Stimulated activated CD8-positive, alpha-beta memory T cell treated with anti-CD3 and anti-CD28 coated beads, Interleukin-7, amount 100 ng/mL, for 24 hours (primary cell): ENCODE measurements at regions not wholly inside any gene's neighbourhood (a gene's known extent, or its start where the extent isn't known, plus 50 kb on each side); places are given as distances from the start of the nearest gene placed in this dataset.
"Not testable (repeated sequence)": the region's sequence is repeated elsewhere in the genome, so short reads cannot be mapped to it uniquely, and the experiment has no call there.

Experiments
- DNase-seq: peaks from one replicate; pipeline ENCODE4 v3.0.0-alpha.2; 2020; ENCODE audit warnings: low read depth

DNA sequence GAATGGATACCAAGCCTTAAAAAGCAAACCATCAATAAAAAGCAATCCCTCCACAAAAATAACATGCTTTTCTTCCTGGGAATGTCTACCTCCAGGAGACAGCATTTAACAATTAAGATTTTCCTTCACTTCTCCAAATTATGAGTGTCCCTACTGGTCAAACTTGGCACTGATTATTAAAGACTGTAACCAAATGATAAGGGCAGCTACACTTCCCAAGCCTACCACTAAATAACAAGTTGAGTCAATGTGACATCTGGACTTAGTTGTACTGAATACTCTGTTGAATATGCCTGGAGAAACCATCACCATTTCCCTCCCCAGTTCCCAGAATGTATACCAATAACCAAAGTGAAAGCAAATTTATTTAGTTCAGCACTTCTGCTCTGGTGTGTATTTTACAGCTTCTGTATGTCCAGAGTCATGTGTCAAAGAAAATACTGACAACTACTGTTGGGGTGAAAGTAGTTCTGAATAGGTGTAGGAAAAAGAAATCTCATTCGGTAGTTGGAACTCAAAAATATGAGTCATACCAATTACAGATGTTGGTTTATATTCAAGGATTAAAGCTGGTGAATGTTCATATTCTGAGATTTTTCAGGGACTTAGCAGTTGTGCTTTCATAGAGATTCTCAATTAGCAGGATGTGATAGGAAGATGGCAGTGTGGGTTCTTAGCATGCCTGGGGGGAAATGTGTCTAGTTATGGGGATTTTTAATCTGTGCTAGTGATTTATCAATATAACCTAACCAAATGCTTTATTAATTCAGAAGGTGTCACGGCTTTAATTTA, 1291.6 kb upstream of the GYPC start:
- no peak for DNase-seq

DNA sequence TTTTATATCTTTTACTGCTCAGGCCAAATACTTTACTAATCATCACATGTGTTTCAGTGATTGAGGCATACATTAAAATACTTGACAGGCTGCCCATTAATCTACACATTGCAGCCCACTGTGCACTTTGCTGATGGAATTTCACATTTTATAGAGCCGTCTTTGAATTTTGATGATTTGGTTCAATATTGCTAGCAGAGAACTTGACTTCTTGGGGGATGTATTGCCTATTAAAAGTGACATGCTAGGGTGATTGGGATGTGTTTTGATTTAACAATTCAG, 1291.0 kb upstream of the GYPC start:
- no peak for DNase-seq

DNA sequence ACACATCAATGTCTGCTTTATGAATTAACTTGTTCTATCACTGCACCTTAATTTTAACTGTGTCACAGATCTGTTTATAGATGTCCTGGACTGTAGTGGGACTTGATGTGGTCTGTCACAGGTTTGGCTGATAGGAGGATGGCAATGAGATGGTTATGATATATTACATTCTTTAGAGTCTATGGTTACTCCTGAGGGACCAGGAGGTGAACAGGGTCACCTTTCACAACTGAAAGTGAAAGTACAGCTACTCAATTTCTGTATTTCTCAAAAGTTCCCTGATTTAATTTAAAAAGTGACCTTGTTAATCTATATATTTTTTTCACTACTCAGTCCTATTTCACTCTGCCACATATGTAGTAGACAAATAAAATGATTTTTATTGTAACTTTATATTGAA, 1284.1 kb upstream of the GYPC start:
- DNase-seq, result no peak

DNA sequence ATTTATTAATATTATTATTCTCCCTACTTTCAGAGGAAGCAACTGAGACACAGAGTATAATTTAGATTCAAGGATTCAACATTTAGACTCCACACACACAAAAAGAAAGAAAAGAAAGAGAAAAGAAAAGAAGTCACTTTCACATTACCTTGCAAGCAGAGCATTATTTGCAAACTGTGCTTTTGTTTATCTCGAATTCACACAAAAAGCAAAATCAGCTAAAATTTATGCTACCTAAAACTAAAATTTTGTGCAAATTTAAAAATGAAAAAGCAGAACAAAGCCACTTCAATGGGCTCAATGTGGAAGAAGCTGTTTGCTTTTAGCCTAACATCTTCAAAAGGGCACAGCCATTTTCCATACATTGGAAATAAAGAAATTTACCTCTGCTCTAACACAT, 1282.7 kb upstream of the GYPC start:
- DNase-seq, result no peak

DNA sequence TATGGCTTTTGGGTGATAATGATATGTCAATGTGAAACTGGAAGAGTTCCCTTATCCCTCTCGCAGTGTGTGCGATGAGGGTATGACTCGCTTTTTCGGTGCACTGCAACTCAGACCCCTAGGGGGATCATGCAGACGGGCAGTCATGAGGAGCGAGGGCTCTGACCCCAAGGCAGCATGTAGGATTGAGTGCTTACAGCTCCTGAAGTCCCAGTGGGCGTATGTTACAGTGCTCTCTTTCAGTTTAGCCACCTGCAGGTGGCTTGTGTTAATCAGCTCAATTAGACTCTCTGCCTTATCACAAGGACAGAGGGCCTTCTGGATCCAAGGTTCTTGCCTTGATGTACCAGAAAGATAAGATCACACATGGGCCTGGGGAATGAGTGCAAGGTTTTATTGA, 1269.9 kb upstream of the GYPC start:
- DNase-seq, result no peak

GRCh38 chr2:125397535-125398251, 1258.3 kb upstream of the GYPC start:
- no peak for DNase-seq

- DNase-seq, result no peak
Measured at GRCh38 chr2:125398738-125399524, 1257.0 kb upstream of the GYPC start.

DNA sequence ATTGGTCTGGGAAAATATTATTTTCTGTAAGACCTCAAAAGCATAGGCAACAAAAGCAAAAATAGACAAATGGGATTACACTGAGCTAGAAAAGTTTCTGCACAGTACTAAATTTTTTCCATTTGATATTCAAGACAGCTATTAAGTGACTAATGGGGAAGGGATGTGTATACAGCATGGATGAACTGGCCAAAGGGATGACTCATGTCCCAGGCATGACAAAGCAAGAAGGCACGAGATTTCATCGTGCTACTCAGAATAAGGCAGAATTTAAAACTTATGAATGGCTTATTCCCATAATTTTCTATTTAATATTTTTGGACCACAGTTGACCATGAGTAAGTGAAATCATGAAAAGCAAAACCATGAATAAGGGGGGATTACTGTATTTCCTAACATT, 1250.1 kb upstream of the GYPC start:
- no peak for DNase-seq

DNA sequence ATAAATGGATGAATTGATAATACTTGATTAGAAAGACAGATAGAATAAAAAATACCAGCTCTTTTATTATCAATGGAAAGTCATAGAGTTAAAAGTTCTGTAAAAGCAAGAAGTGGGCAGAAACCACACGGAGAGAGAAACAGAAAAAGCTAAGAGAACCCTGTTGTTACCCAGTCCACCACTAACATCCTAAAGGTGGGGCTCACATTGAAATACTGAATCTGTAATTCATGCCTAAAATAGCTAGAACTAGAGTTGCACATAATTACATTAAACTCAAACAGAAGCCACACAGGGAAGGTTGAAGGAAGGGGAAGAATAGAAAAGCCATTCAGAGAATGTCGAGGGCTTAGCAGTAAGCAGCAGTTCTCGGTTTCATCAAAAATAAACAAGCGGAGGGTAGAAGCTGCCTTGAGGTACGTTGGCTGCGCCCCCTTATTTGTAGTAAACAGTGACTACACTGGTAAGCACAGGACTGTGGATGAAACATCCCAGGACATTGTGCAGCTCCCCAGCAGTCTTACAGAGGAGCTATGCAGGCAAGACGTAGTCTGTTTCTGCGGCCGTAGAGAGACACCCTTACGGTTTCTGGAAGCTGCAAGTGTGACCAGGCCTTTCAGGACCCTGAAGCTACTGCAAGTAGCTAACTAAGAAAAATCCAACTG, 1247.0 kb upstream of the GYPC start:
- DNase-seq, result no peak

DNA sequence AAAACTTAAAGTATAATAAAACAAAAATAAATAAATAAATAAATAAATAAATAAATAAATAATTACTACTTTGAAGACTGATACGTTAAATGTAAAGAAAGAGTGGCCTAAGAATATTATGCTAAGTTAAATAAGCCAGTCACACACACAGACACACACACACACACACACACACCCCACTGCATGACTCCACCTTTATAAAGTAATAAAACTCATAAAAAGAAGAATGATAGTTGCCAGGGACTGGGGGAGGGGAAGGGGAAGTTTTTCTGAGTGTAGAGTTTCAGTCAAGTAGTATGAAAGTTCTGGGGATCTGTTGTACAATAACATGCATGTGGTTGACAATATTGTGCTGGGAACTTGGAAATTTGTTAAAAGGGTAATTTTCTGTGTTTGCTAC, 1237.5 kb upstream of the GYPC start:
- DNase-seq, result no peak

DNA sequence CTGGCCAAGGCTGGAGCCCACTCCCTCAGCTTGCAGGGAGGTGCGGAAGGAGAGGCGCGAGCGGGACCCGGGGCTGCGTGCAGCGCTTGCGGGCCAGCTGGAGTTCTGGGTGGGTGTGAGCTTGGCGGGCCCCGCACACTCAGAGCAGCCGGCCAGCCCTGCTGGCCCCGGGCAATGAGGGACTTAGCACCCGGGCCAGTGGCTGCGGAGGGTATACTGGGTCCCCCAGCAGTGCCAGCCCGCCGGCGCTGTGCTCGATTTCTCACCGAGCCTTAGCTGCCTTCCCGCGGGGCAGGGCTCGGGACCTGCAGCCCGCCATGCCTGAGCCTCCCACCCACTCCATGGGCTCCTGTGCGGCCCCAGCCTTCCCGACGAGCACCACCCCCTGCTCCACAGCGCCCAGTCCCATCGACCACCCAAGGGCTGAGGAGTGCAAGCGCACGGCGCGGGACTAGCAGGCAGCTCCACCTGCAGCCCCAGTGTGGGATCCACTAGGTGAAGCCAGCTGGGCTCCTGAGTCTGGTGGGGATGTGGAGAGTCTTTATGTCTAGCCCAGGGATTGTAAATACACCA, 1233.7 kb upstream of the GYPC start:
- not testable (repeated sequence) for DNase-seq

- no peak for DNase-seq
Measured at GRCh38 chr2:125424266-125424785, 1231.6 kb upstream of the GYPC start.

GRCh38 chr2:125427721-125428315, 1228.1 kb upstream of the GYPC start:
- no peak for DNase-seq

DNA sequence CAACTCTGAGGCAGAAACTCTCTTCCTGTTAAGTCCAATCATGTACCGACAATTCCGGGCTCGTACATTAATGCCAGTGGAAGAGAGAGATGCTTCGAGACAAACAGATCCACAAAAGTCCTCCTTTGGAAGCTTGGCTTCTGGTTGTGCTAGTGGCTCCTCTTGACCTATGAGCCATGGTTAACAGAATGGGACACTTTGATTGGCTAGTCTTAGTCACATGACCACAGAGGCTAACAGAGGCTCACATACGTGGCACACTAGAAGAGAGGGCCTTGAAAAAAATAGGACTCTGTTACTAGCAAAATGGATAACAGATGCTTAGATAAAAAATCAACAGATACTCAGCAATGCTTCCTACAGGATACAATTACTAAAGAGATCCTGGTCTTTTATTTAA, 1211.9 kb upstream of the GYPC start:
- no peak for DNase-seq

DNA sequence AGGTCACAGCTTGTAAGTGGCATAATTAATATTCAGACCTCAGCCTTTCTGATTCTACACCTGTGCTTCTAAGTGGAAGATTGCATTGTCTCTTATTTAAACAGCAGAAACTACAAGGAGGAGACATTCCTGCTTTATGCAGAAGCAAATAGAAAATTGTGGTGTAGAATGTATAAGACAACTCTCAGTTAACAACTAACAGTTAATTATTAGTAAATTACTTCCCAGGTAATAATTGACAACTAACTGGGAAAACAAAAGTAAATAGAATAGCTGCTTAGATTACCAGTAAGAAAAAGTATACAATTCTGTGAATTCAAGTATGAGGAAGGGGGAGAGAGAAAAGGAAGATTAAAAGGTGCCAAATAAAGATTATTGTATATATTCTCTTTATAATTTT, 1210.5 kb upstream of the GYPC start:
- no peak for DNase-seq

GRCh38 chr2:125450092-125450491, 1205.9 kb upstream of the GYPC start:
- no peak for DNase-seq

DNA sequence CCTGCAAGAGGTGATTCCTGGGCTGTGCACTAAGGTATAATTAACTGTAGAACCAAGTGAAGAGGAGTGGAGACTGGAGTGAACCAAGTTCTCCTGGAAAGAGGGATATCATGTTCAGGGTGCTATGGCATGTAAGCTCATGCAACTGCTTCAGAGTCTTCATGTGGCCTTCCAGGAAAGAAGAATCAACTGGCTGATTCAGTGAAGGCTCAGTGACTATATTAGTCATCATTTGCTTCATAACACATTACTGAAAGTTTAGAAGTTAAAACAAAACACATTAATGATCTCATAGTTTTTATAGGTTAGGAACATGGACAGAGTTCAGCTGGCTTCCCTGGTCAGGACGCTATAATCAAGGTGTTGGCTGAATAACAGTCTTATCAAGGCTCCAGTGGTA, 1200.8 kb upstream of the GYPC start:
- no peak for DNase-seq

DNA sequence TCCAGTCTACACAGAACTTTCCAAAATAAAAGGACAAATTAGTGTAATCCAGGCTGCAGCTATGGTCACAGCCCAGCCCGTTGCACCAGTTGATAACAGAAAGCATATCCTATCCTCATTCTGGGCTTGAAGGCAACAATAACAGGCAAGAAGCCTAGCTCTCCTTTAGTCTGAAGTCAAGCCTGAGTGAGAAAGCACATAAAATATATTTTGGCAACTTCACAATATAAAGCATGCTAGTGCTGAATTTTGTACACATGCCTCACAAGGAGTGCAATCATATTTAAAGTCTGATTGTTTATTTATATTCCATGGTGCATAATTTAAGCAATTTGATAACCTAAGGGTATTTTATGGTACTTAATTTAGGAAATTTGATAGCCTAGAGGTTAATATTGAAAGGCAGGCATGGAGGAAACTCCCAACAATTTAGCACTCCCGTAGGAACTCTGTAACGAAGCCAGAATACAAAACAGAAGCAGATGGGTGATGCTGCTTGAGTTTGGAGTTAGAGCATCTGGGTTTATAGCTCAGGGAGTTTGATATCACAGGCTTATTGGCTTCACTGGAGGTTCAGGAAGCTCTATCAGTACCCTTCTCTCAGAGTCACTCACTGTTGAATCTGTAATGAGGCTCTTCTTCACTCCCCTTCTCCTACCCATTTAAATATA, 1199.1 kb upstream of the GYPC start:
- DNase-seq, result no peak

GRCh38 chr2:125471963-125472362, 1184.0 kb upstream of the GYPC start:
- no peak for DNase-seq

GRCh38 chr2:125479143-125479636, 1176.8 kb upstream of the GYPC start:
- DNase-seq, result no peak

DNA sequence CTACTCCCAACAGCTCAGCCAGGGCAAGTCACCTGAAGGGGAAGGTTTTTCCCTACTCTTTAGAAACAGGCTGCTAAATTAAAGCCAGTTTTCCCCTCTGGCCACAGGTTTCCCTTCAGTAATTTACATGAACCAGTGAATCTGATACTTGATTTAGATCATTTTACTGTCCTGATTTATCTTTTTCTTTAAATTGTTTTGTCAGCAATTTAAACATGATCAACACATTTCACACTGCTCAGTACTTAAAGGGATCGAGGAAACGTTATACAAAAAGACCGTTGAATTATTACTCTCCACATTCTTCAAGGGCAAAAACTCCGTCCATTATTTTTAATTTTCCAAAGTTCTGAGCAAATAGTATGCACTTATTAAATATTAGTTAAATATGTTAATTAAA, 1165.7 kb upstream of the GYPC start:
- no peak for DNase-seq
